Spleen (tissue), 11 donors: ENCODE measurements at regions not wholly inside any gene's neighbourhood (a gene's known extent, or its start where the extent isn't known, plus 50 kb on each side); places are given as distances from the start of the nearest gene placed in this dataset.

Source experiments
- DNase-seq: peaks from one replicate; pipeline ENCODE4 v3.0.0-alpha.2; 2020
- H3K27ac ChIP-seq, 8 donors: fragments of 200-600 bp; sonication (generic) in 7 of 8; 1 replicate in 4 of 8; 2 replicates in 4 of 8; pipeline versions ENCODE4 v1.5.0 to v1.8.0; 2016 to 2021; ENCODE audit warnings: inconsistent platforms in 4 of 8, mild to moderate bottlenecking in 4 of 8, moderate library complexity in 1 of 8
- H3K27me3 ChIP-seq, 7 donors: fragments of 200-600 bp; sonication (generic) in 6 of 7; replicated peaks in 1 of 7; 1 replicate in 4 of 7; 2 replicates in 3 of 7; pipeline versions ENCODE4 v1.5.0 to v1.8.0; 2016 to 2021; ENCODE audit warnings: inconsistent platforms in 3 of 7, mild to moderate bottlenecking in 1 of 7
- H3K36me3 ChIP-seq, 6 donors: fragments of 200-600 bp; sonication (generic) in 5 of 6; 1 replicate in 4 of 6; 2 replicates in 2 of 6; pipeline versions ENCODE4 v1.5.0 to v1.8.0; 2016 to 2021; ENCODE audit warnings: inconsistent platforms in 2 of 6
- H3K4me1 ChIP-seq, 6 donors: fragments of 200-600 bp; sonication (generic) in 5 of 6; 1 replicate in 3 of 6; 2 replicates in 3 of 6; pipeline versions ENCODE4 v1.5.0 to v1.8.0; 2016 to 2021; ENCODE audit warnings: inconsistent platforms in 3 of 6
- H3K4me3 ChIP-seq, 8 donors: fragments of 200-600 bp; sonication (generic) in 7 of 8; 1 replicate in 4 of 8; 2 replicates in 4 of 8; pipeline versions ENCODE4 v1.5.0 to v1.8.0; 2016 to 2021; ENCODE audit warnings: inconsistent platforms in 4 of 8, mild to moderate bottlenecking in 4 of 8, moderate library complexity in 2 of 8
- H3K9me3 ChIP-seq, 8 donors: fragments of 200-600 bp; sonication (generic) in 7 of 8; 1 replicate in 4 of 8; 2 replicates in 4 of 8; pipeline versions ENCODE4 v1.5.0 to v1.8.0; 2016 to 2021; ENCODE audit warnings: inconsistent platforms in 4 of 8
- CTCF ChIP-seq, 11 experiments: fragments of 200-600 bp in 7 of 11; fragments of 450-650 bp in 4 of 11; sonication (generic) in 4 of 11; IDR thresholded peaks in 8 of 11; conservative IDR thresholded peaks in 3 of 11; 1 replicate in 7 of 11; 2 replicates in 4 of 11; pipeline versions ENCODE4 v1.4.0 to v1.8.0; 2016 to 2021; ENCODE audit warnings: antibody characterized with exemption in 11 of 11, inconsistent platforms in 4 of 11, mild to moderate bottlenecking in 1 of 11
- POLR2A ChIP-seq, 3 donors: fragments of 450-650 bp; IDR thresholded peaks; one replicate each; pipeline ENCODE4 v1.5.1; 2017; ENCODE audit warnings: antibody characterized with exemption in 3 of 3, mild to moderate bottlenecking in 1 of 3
- POLR2AphosphoS5 ChIP-seq, 3 donors: sonication (generic); formaldehyde crosslinking; IDR thresholded peaks; one replicate each; pipeline ENCODE4 v1.5.1; 2017; ENCODE audit warnings: antibody characterized with exemption in 3 of 3
- WGBS, 5 donors: extraction: QIAGEN DNeasy Blood & Tissue Kit in 3 of 5; methylation state at CpG; one replicate each; pipeline versions ENCODE4 v1.1.5 to v1.1.7; 2013 to 2018; 5-methylcytosine and 5-hydroxymethylcytosine counted together
- intact Hi-C: fragments of 100-400 bp; cut with DNase I; formaldehyde crosslinking; loops from one replicate; pipeline ENCODE4 v1.15.0; 2023; ENCODE audit warnings: low total_unique reads
- donor health status: healthy with polysubstance abuse.
- donor health status: DM: no; HTN: no; CAD: no; lungs with moderate emphysema.
- donor health status: DM: no; HTN: no; CAD: no.
- donor health status: Bipolar disorder and iron deficiency.
- donor health status: healthy.
- donor health status: DM: no; HTN: no; CAD: no.
- donor health status: DM: yes; HTN: yes; CAD: no.

GRCh38 chr3:1954632-1955031 lies 144.0 kb upstream of the CNTN4 start:
- H3K9me3 ChIP-seq, result peaks cover 0 to 12% (median 0%) of the 10 kb centered on the region in 8 donors
- H3K36me3 ChIP-seq, result no peaks in the 10 kb centered on the region
- H3K27me3 ChIP-seq, result no peaks in the 10 kb centered on the region
- TF ChIP-seq CTCF (IDR thresholded peaks at IDR 0.05 in 8 of 11, conservative IDR thresholded peaks at IDR 0.05 in 3 of 11) (no peak), POLR2A (IDR thresholded peaks at IDR 0.05) (no peak), POLR2AphosphoS5 (IDR thresholded peaks at IDR 0.05) (no peak)
- H3K4me3 ChIP-seq, result no peak overlapping the region
- intact Hi-C loops, result no loop called here
- no peak overlapping the region for H3K27ac ChIP-seq
- DNase-seq, result no peak
- no peaks in the 10 kb centered on the region for H3K4me1 ChIP-seq

GRCh38 chr3:1955170-1955569 lies 143.5 kb upstream of the CNTN4 start:
- TF ChIP-seq POLR2A (IDR thresholded peaks at IDR 0.05) (no peak), CTCF (IDR thresholded peaks at IDR 0.05 in 8 of 11, conservative IDR thresholded peaks at IDR 0.05 in 3 of 11) (no peak), POLR2AphosphoS5 (IDR thresholded peaks at IDR 0.05) (no peak)
- H3K9me3 ChIP-seq, result peaks cover 0 to 12% (median 0%) of the 10 kb centered on the region in 8 donors
- no peak overlapping the region for H3K4me3 ChIP-seq
- intact Hi-C loops, result no loop called here
- H3K27me3 ChIP-seq, result no peaks in the 10 kb centered on the region
- no peak overlapping the region for H3K27ac ChIP-seq
- no peaks in the 10 kb centered on the region for H3K4me1 ChIP-seq
- no peak for DNase-seq
- H3K36me3 ChIP-seq, result no peaks in the 10 kb centered on the region
- WGBS, 5 donors, result 43 to 73% (median 60%) methylated on average over 1 of the region's 1 CpG

- TF ChIP-seq CTCF (IDR thresholded peaks at IDR 0.05 in 8 of 11, conservative IDR thresholded peaks at IDR 0.05 in 3 of 11) (no peak), POLR2A (IDR thresholded peaks at IDR 0.05) (no peak), POLR2AphosphoS5 (IDR thresholded peaks at IDR 0.05) (no peak)
- H3K27ac ChIP-seq, result no peak overlapping the region
- intact Hi-C loops, result no loop called here
- no peak overlapping the region for H3K4me3 ChIP-seq
- DNase-seq, result no peak
- WGBS, 5 donors, result 82 to 92% (median 85%) methylated on average over 3 of the region's 3 CpGs
- no peaks in the 10 kb centered on the region for H3K36me3 ChIP-seq
- H3K9me3 ChIP-seq, result peaks cover 0 to 12% (median 0%) of the 10 kb centered on the region in 8 donors
- no peaks in the 10 kb centered on the region for H3K4me1 ChIP-seq
- H3K27me3 ChIP-seq, result no peaks in the 10 kb centered on the region
These were observed 142.9 kb upstream of the CNTN4 start for GRCh38 chr3:1955750-1956149.

- no peak for TF ChIP-seq POLR2A (IDR thresholded peaks at IDR 0.05)
- no peak for TF ChIP-seq CTCF (IDR thresholded peaks at IDR 0.05 in 8 of 11, conservative IDR thresholded peaks at IDR 0.05 in 3 of 11)
- no peak for TF ChIP-seq POLR2AphosphoS5 (IDR thresholded peaks at IDR 0.05)
These were observed 138.2 kb upstream of the CNTN4 start for GRCh38 chr3:1960506-1960905.

More at GRCh38 chr3:1960506-1960905, 138.2 kb upstream of the CNTN4 start:
- no peaks in the 10 kb centered on the region for H3K27me3 ChIP-seq
- H3K9me3 ChIP-seq, result peaks cover 0 to 12% (median 0%) of the 10 kb centered on the region in 8 donors
- DNase-seq, result no peak
- intact Hi-C loops, result no loop called here
- H3K4me3 ChIP-seq, result no peak overlapping the region
- 76 to 90% (median 80%) methylated on average over 3 of the region's 3 CpGs for WGBS, 5 donors
- no peak overlapping the region for H3K27ac ChIP-seq
- H3K36me3 ChIP-seq, result no peaks in the 10 kb centered on the region
- no peaks in the 10 kb centered on the region for H3K4me1 ChIP-seq
